ENCODE measurements at regions not wholly inside any gene's neighbourhood (a gene's known extent, or its start where the extent isn't known, plus 50 kb on each side); places are given as distances from the start of the nearest gene placed in this dataset.

- TF ChIP-seq POLR2A (IDR thresholded peaks at IDR 0.05) = no peak
- no peak for TF ChIP-seq CTCF (IDR thresholded peaks at IDR 0.05)
Observed at GRCh38 chr7:49367072-49367471, 406.4 kb upstream of the VWC2 start.
